Karpas-422 (cell line): ENCODE measurements at regions not wholly inside any gene's neighbourhood (a gene's known extent, or its start where the extent isn't known, plus 50 kb on each side); places are given as distances from the start of the nearest gene placed in this dataset.
A peak's percentile ranks its signal among the peaks of the same experiment; 100 is the strongest.

Source experiments
- DNase-seq: peaks from one replicate; pipeline ENCODE4 v3.0.0-alpha.2; 2015
- H2AFZ ChIP-seq: fragments of 200-600 bp; sonication (generic); 2 replicates; pipeline ENCODE4 v1.6.1; 2014; ENCODE audit warnings: antibody characterized with exemption, low read length, mixed read lengths
- H3K27ac ChIP-seq: fragments of 200-600 bp; sonication (generic); 2 replicates; pipeline ENCODE4 v1.5.1; 2014; ENCODE audit warnings: mild to moderate bottlenecking, low read length, moderate library complexity
- H3K27me3 ChIP-seq: fragments of 200-600 bp; sonication (generic); 2 replicates; pipeline ENCODE4 v1.6.1; 2014; ENCODE audit warnings: low read length, mixed read lengths
- H3K36me3 ChIP-seq: fragments of 200-600 bp; sonication (generic); 2 replicates; pipeline ENCODE4 v1.6.1; 2014; ENCODE audit warnings: low read length, mixed read lengths; ENCODE audit not compliant: insufficient read depth
- H3K4me1 ChIP-seq: fragments of 200-600 bp; sonication (generic); 2 replicates; pipeline ENCODE4 v1.6.1; 2014; ENCODE audit warnings: mild to moderate bottlenecking, low read length, mixed read lengths
- H3K4me2 ChIP-seq: fragments of 200-600 bp; sonication (generic); 2 replicates; pipeline ENCODE4 v1.6.1; 2014; ENCODE audit warnings: low read length, low read depth, mild to moderate bottlenecking; ENCODE audit not compliant: poor library complexity, severe bottlenecking
- H3K4me3 ChIP-seq: fragments of 200-600 bp; sonication (generic); 2 replicates; pipeline ENCODE4 v1.5.1; 2014; ENCODE audit warnings: mild to moderate bottlenecking, antibody characterized with exemption, low read length, mixed read lengths
- H3K79me2 ChIP-seq: fragments of 200-600 bp; sonication (generic); 2 replicates; pipeline ENCODE4 v1.6.1; 2014; ENCODE audit warnings: mild to moderate bottlenecking, low read length, mixed read lengths
- H3K9ac ChIP-seq: fragments of 200-600 bp; sonication (generic); 2 replicates; pipeline ENCODE4 v1.6.0; 2014; ENCODE audit warnings: low read length
- H3K9me2 ChIP-seq: fragments of 200-600 bp; sonication (generic), shearing (Covaris generic); replicated peaks from 2 replicates; pipeline ENCODE4 v1.6.0; 2014; ENCODE audit warnings: mild to moderate bottlenecking, low read length, moderate library complexity; ENCODE audit not compliant: insufficient read depth
- H3K9me3 ChIP-seq: fragments of 300-700, 200-600 bp; sonication (generic); 2 replicates; pipeline ENCODE4 v1.6.1; 2014; ENCODE audit warnings: low read length, mixed read lengths
- H4K20me1 ChIP-seq: fragments of 200-600 bp; sonication (generic); 2 replicates; pipeline ENCODE4 v1.6.1; 2014; ENCODE audit warnings: mild to moderate bottlenecking, antibody characterized with exemption, low read length, low read depth; ENCODE audit not compliant: insufficient read depth

- Histone ChIP-seq H3K4me3 (no peak overlapping the region), H3K4me2 (no peak overlapping the region), H2AFZ (no peak overlapping the region), H3K4me1 (no peaks in the 10 kb centered on the region), H3K79me2 (no peaks in the 10 kb centered on the region), H3K9ac (no peak overlapping the region), H3K27me3 (no peaks in the 10 kb centered on the region), H4K20me1 (no peaks in the 10 kb centered on the region), H3K27ac (no peak overlapping the region), H3K36me3 (no peaks in the 10 kb centered on the region), H3K9me3 (no peaks in the 10 kb centered on the region), H3K9me2 (no peaks in the 10 kb centered on the region)
- DNase-seq: no peak
Measured at GRCh38 chr1:147842578-147842977, 60.0 kb upstream of the GJA8 start.

GRCh38 chr1:147843486-147843885 is 59.1 kb upstream of the GJA8 start:
- H3K4me3 ChIP-seq: no peak overlapping the region
- H3K36me3 ChIP-seq: no peaks in the 10 kb centered on the region
- H3K9me2 ChIP-seq: no peaks in the 10 kb centered on the region
- H3K4me1 ChIP-seq: peaks cover 3% of the 10 kb centered on the region; the same call in 1 of the 2 replicates
- no peak overlapping the region for H3K9ac ChIP-seq
- no peaks in the 10 kb centered on the region for H3K27me3 ChIP-seq
- H3K4me2 ChIP-seq: no peak overlapping the region
- H3K79me2 ChIP-seq: no peaks in the 10 kb centered on the region
- no peak overlapping the region for H3K27ac ChIP-seq
- no peak for DNase-seq
- H4K20me1 ChIP-seq: no peaks in the 10 kb centered on the region
- H3K9me3 ChIP-seq: no peaks in the 10 kb centered on the region
- no peak overlapping the region for H2AFZ ChIP-seq

GRCh38 chr1:147847831-147848230 is 54.8 kb upstream of the GJA8 start:
- no peak overlapping the region for H3K27ac ChIP-seq
- DNase-seq: no peak
- H3K9me2 ChIP-seq: no peaks in the 10 kb centered on the region
- no peak overlapping the region for H3K4me3 ChIP-seq
- no peak overlapping the region for H2AFZ ChIP-seq
- H3K27me3 ChIP-seq: no peaks in the 10 kb centered on the region
- no peak overlapping the region for H3K9ac ChIP-seq
- H3K79me2 ChIP-seq: no peaks in the 10 kb centered on the region
- H3K4me2 ChIP-seq: no peak overlapping the region
- H3K9me3 ChIP-seq: no peaks in the 10 kb centered on the region
- no peaks in the 10 kb centered on the region for H3K36me3 ChIP-seq
- H4K20me1 ChIP-seq: no peaks in the 10 kb centered on the region
- peaks cover 10% of the 10 kb centered on the region for H3K4me1 ChIP-seq

- Histone ChIP-seq H3K27ac (no peak overlapping the region), H4K20me1 (no peaks in the 10 kb centered on the region), H3K9me3 (no peaks in the 10 kb centered on the region), H2AFZ (no peak overlapping the region), H3K36me3 (no peaks in the 10 kb centered on the region), H3K9ac (no peak overlapping the region), H3K4me3 (no peak overlapping the region), H3K9me2 (no peaks in the 10 kb centered on the region), H3K27me3 (no peaks in the 10 kb centered on the region), H3K79me2 (no peaks in the 10 kb centered on the region), H3K4me1 (peaks cover 10% of the 10 kb centered on the region), H3K4me2 (no peak overlapping the region)
- peak; percentile 52 for DNase-seq
Measured at GRCh38 chr1:147849098-147849895, 53.3 kb upstream of the GJA8 start.

- H4K20me1 ChIP-seq: no peaks in the 10 kb centered on the region
- H3K9me2 ChIP-seq: no peaks in the 10 kb centered on the region
- no peaks in the 10 kb centered on the region for H3K9me3 ChIP-seq
- H3K27me3 ChIP-seq: no peaks in the 10 kb centered on the region
- no peaks in the 10 kb centered on the region for H3K36me3 ChIP-seq
- H3K79me2 ChIP-seq: no peaks in the 10 kb centered on the region
- no peak overlapping the region for H3K4me3 ChIP-seq
- DNase-seq: no peak
- no peak overlapping the region for H3K27ac ChIP-seq
- H3K9ac ChIP-seq: no peak overlapping the region
- H2AFZ ChIP-seq: no peak overlapping the region
- no peak overlapping the region for H3K4me2 ChIP-seq
- peaks cover 10% of the 10 kb centered on the region for H3K4me1 ChIP-seq
Measured at GRCh38 chr1:147850737-147851136, 51.9 kb upstream of the GJA8 start.

GRCh38 chr1:147851149-147851548 is 51.4 kb upstream of the GJA8 start:
- Histone ChIP-seq H3K27ac (no peak overlapping the region), H3K9me2 (no peaks in the 10 kb centered on the region), H3K36me3 (no peaks in the 10 kb centered on the region), H2AFZ (no peak overlapping the region), H3K9ac (no peak overlapping the region), H3K4me2 (no peak overlapping the region), H3K27me3 (no peaks in the 10 kb centered on the region), H3K79me2 (no peaks in the 10 kb centered on the region), H3K4me1 (peaks cover 10% of the 10 kb centered on the region), H3K9me3 (no peaks in the 10 kb centered on the region), H4K20me1 (no peaks in the 10 kb centered on the region), H3K4me3 (no peak overlapping the region)
- DNase-seq: no peak

- Histone ChIP-seq H3K4me3 (no peak overlapping the region), H3K9me3 (no peaks in the 10 kb centered on the region), H2AFZ (no peak overlapping the region), H3K9ac (no peak overlapping the region), H3K79me2 (no peaks in the 10 kb centered on the region), H3K4me2 (no peak overlapping the region), H3K27ac (no peak overlapping the region), H3K4me1 (peaks cover 10% of the 10 kb centered on the region), H3K27me3 (no peaks in the 10 kb centered on the region), H3K36me3 (no peaks in the 10 kb centered on the region), H3K9me2 (no peaks in the 10 kb centered on the region), H4K20me1 (no peaks in the 10 kb centered on the region)
- DNase-seq: no peak
Measured at GRCh38 chr1:147852706-147853225, 49.8 kb upstream of the GJA8 start.
